H1 (cell line): ENCODE measurements at regions not wholly inside any gene's neighbourhood (a gene's known extent, or its start where the extent isn't known, plus 50 kb on each side); places are given as distances from the start of the nearest gene placed in this dataset.

Experiments
- CEBPB ChIP-seq: IDR thresholded peaks from 2 replicates; pipeline ENCODE4 v1.6.1; 2012; ENCODE audit warnings: low read depth, low read length
- EP300 ChIP-seq, 2 experiments: IDR thresholded peaks; 1 replicate in 1 of 2; 2 replicates in 1 of 2; pipeline ENCODE4 v1.6.1; 2011 to 2012; ENCODE audit warnings: low read depth in 2 of 2, low read length in 2 of 2, mild to moderate bottlenecking in 2 of 2, borderline replicate concordance in 1 of 2, inconsistent platforms in 1 of 2, moderate library complexity in 1 of 2
- EZH2 ChIP-seq: fragments of 200-600 bp; sonication (generic); IDR thresholded peaks from 2 replicates; pipeline ENCODE4 v1.7.1; 2012; ENCODE audit warnings: low read depth, mild to moderate bottlenecking, moderate library complexity, low read length, inconsistent platforms; ENCODE audit not compliant: severe bottlenecking
- GABPA ChIP-seq: IDR thresholded peaks from 2 replicates; pipeline ENCODE4 v1.6.1; 2011; ENCODE audit warnings: mild to moderate bottlenecking, low read length, moderate library complexity, borderline replicate concordance; ENCODE audit not compliant: insufficient read depth
- HDAC6 ChIP-seq: IDR thresholded peaks from one replicate; pipeline ENCODE4 v1.7.1; 2012; ENCODE audit warnings: low read depth, mild to moderate bottlenecking, inconsistent platforms, low read length, moderate library complexity
- TBP ChIP-seq: IDR thresholded peaks from 2 replicates; pipeline ENCODE4 v1.6.1; 2011; ENCODE audit warnings: low read depth, low read length, improper control_type of control experiment
- TF ChIP-seq, protein P1 (sequence below), 3 experiments: IDR thresholded peaks; 1 replicate in 2 of 3; 2 replicates in 1 of 3; pipeline versions ENCODE4 v1.5.1 to v1.6.1; 2011; ENCODE audit warnings: low read length in 3 of 3, mild to moderate bottlenecking in 3 of 3, inconsistent platforms in 2 of 3, low read depth in 1 of 3, moderate library complexity in 1 of 3; ENCODE audit not compliant: insufficient read depth in 1 of 3; ENCODE audit errors: control extremely low read depth in 1 of 3

- TF ChIP-seq, protein P1, sequence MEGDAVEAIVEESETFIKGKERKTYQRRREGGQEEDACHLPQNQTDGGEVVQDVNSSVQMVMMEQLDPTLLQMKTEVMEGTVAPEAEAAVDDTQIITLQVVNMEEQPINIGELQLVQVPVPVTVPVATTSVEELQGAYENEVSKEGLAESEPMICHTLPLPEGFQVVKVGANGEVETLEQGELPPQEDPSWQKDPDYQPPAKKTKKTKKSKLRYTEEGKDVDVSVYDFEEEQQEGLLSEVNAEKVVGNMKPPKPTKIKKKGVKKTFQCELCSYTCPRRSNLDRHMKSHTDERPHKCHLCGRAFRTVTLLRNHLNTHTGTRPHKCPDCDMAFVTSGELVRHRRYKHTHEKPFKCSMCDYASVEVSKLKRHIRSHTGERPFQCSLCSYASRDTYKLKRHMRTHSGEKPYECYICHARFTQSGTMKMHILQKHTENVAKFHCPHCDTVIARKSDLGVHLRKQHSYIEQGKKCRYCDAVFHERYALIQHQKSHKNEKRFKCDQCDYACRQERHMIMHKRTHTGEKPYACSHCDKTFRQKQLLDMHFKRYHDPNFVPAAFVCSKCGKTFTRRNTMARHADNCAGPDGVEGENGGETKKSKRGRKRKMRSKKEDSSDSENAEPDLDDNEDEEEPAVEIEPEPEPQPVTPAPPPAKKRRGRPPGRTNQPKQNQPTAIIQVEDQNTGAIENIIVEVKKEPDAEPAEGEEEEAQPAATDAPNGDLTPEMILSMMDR (IDR thresholded peaks at IDR 0.05; ENCODE audit: control extremely low read depth in 1 of 3, insufficient read depth in 1 of 3, low read depth in 1 of 3, low read length in 3 of 3), result no peak
- TF ChIP-seq EZH2 (no peak), GABPA (no peak), CEBPB (no peak), EP300 (IDR thresholded peaks at IDR 0.05; ENCODE audit: borderline replicate concordance in 1 of 2, low read depth in 2 of 2, low read length in 2 of 2) (no peak), HDAC6 (no peak), TBP (no peak)
Measured at GRCh38 chr14:81584495-81584894, 50.8 kb upstream of the SEL1L start.
